K562 (cell line): ENCODE measurements at regions not wholly inside any gene's neighbourhood (a gene's known extent, or its start where the extent isn't known, plus 50 kb on each side); places are given as distances from the start of the nearest gene placed in this dataset.

Experiments
- ATAC-seq: fragments of 200-7000 bp; cut with Tn5 transposase; 3 replicates; pipeline ENCODE4 v1.9.1; 2020; ENCODE audit warnings: moderate library complexity
- BruUV-seq: library from RNA; stranded (reverse); fragments of 400-500 nt; replicated peaks from 2 replicates; lab custom pipeline; 2021; lab: Mats Ljungman, UMichigan
- CTCF ChIA-PET: fragments of 300-600 bp; formaldehyde crosslinking; extraction: SDS; loops from one replicate; lab custom pipeline; 2021; ENCODE audit warnings: low intra/inter-chr PET ratio; lab: Yijun Ruan, JAX
- POLR2A ChIA-PET: fragments of 300-600, 350-650 bp; sonication (Branson Sonifier 250); formaldehyde crosslinking; extraction: SDS; loops from one replicate; lab custom pipeline; 2021; ENCODE audit warnings: antibody characterized with exemption, inconsistent platforms; lab: Yijun Ruan, JAX
- DNase-seq, 4 experiments: peaks; one replicate each; pipeline versions ENCODE4 v3.0.0 to v3.0.0-alpha.2; 2011 to 2018; ENCODE audit warnings: low spot score in 3 of 4, mixed read lengths in 3 of 4; ENCODE audit errors: extremely low read depth in 1 of 4
- FAIRE-seq: peaks from 2 replicates; lab custom pipeline; 2011; peaks lifted over from hg19 to GRCh38; lab: Jason Lieb, UNC
- H2AFZ ChIP-seq: 2 replicates; pipeline ENCODE4 v1.6.0; 2011; ENCODE audit warnings: low read depth, low read length, control low read depth, inconsistent platforms
- H3K27ac ChIP-seq: fragments of 200-600 bp; 3 replicates; pipeline ENCODE4 v1.8.0; 2011; ENCODE audit warnings: low read depth, mild to moderate bottlenecking, control low read depth, inconsistent platforms, low read length, moderate library complexity, mixed read lengths; ENCODE audit errors: extremely low read depth
- H3K27me3 ChIP-seq, 2 experiments: fragments of 300-600 bp in 1 of 2; 2 replicates in 1 of 2; 3 replicates in 1 of 2; pipeline versions ENCODE4 v1.6.0 to v1.8.0; 2011; ENCODE audit warnings: inconsistent platforms in 2 of 2, low read length in 2 of 2, mild to moderate bottlenecking in 1 of 2, mixed read lengths in 1 of 2, moderate library complexity in 1 of 2; ENCODE audit not compliant: control insufficient read depth in 2 of 2, insufficient read depth in 2 of 2
- H3K36me3 ChIP-seq: fragments of 300-600 bp; 3 replicates; pipeline ENCODE4 v1.8.0; 2011; ENCODE audit warnings: mild to moderate bottlenecking, low read length, inconsistent platforms; ENCODE audit not compliant: control insufficient read depth, insufficient read depth
- H3K4me1 ChIP-seq, 2 experiments: fragments of 200-600 bp in 1 of 2; replicated peaks in 1 of 2; 2 replicates in 1 of 2; 3 replicates in 1 of 2; pipeline versions ENCODE4 v1.5.1 to v1.8.0; 2011; ENCODE audit warnings: inconsistent platforms in 2 of 2, low read length in 2 of 2, mild to moderate bottlenecking in 1 of 2, mixed read lengths in 1 of 2, moderate library complexity in 1 of 2; ENCODE audit not compliant: control insufficient read depth in 2 of 2, insufficient read depth in 2 of 2
- H3K4me2 ChIP-seq: 2 replicates; pipeline ENCODE4 v1.6.1; 2011; ENCODE audit warnings: low read length, control low read depth, inconsistent platforms, mixed read lengths; ENCODE audit not compliant: insufficient read depth
- H3K4me3 ChIP-seq: fragments of 200-600 bp; sonication (generic), shearing (Covaris generic); 2 replicates; pipeline ENCODE4 v1.5.1; 2016; ENCODE audit warnings: control low read depth, inconsistent platforms
- H3K79me2 ChIP-seq: fragments of 200-600 bp; 3 replicates; pipeline ENCODE4 v1.8.0; 2011; ENCODE audit warnings: low read length, inconsistent platforms; ENCODE audit not compliant: control insufficient read depth, insufficient read depth
- H3K9ac ChIP-seq, 2 experiments: 2 replicates each; pipeline versions ENCODE4 v1.6.0 to v1.6.1; 2011; ENCODE audit warnings: low read depth in 2 of 2, low read length in 2 of 2, control low read depth in 1 of 2, inconsistent platforms in 1 of 2, mild to moderate bottlenecking in 1 of 2, mixed read lengths in 1 of 2; ENCODE audit not compliant: insufficient read depth in 1 of 2
- H3K9me1 ChIP-seq: one replicate; pipeline ENCODE4 v1.6.0; 2011; ENCODE audit warnings: inconsistent platforms, mild to moderate bottlenecking, low read length, moderate library complexity; ENCODE audit not compliant: control insufficient read depth, insufficient read depth
- H3K9me3 ChIP-seq: replicated peaks from 2 replicates; pipeline ENCODE4 v1.5.1; 2011; ENCODE audit warnings: low read depth, low read length, inconsistent platforms; ENCODE audit not compliant: control insufficient read depth, insufficient read depth
- H4K20me1 ChIP-seq: replicated peaks from 2 replicates; pipeline ENCODE4 v1.6.1; 2011; ENCODE audit warnings: low read length, inconsistent platforms, mixed read lengths; ENCODE audit not compliant: control insufficient read depth, insufficient read depth
- ATF3 ChIP-seq, 2 experiments: fragments of 450-650 bp in 1 of 2; sonication (generic) in 1 of 2; formaldehyde crosslinking in 1 of 2; IDR thresholded peaks in 1 of 2; conservative IDR thresholded peaks in 1 of 2; 2 replicates each; pipeline versions ENCODE4 v1.6.1 to v1.8.1; 2016 to 2023; ENCODE audit warnings: mild to moderate bottlenecking in 2 of 2, moderate library complexity in 2 of 2, inconsistent platforms in 1 of 2, missing genetic modification reagents in 1 of 2
- CBX1 ChIP-seq: sonication (generic); IDR thresholded peaks from 2 replicates; pipeline ENCODE4 v1.6.1; 2016; ENCODE audit warnings: antibody characterized with exemption, low read depth, mild to moderate bottlenecking
- DPF2 ChIP-seq: fragments of 450-650 bp; IDR thresholded peaks from 2 replicates; pipeline ENCODE4 v1.6.1; 2016
- ID3 ChIP-seq, 2 experiments: fragments of 250-450 bp in 1 of 2; fragments of 450-650 bp in 1 of 2; sonication (Bioruptor Pico) in 1 of 2; IDR thresholded peaks; 2 replicates each; pipeline versions ENCODE4 v1.6.1 to v1.8.0; 2016 to 2021; ENCODE audit warnings: mild to moderate bottlenecking in 2 of 2, moderate library complexity in 2 of 2, missing compliant biosample characterization in 1 of 2, missing genetic modification characterization in 1 of 2
- PCBP1 ChIP-seq: fragments of 200-400 bp; formaldehyde crosslinking; IDR thresholded peaks from 2 replicates; pipeline ENCODE4 v1.6.1; 2018; ENCODE audit warnings: mild to moderate bottlenecking, low read depth, low read length; ENCODE audit not compliant: poor library complexity, severe bottlenecking
- SP2 ChIP-seq: IDR thresholded peaks from 2 replicates; pipeline ENCODE4 v1.6.1; 2011; ENCODE audit warnings: mild to moderate bottlenecking, low read depth, low read length, moderate library complexity; ENCODE audit not compliant: poor library complexity, severe bottlenecking; ENCODE audit errors: extremely low read depth
- TARDBP ChIP-seq: fragments of 450-650 bp; IDR thresholded peaks from 2 replicates; pipeline ENCODE4 v1.6.1; 2016
- TFAM ChIP-seq: fragments of 250-450 bp; sonication (Bioruptor Pico); conservative IDR thresholded peaks from 2 replicates; pipeline ENCODE4 v1.5.0; 2021; ENCODE audit warnings: mild to moderate bottlenecking, moderate library complexity
- THRA ChIP-seq: fragments of 450-650 bp; IDR thresholded peaks from 2 replicates; pipeline ENCODE4 v1.6.1; 2017; ENCODE audit warnings: mild to moderate bottlenecking, moderate library complexity
- ZNF134 ChIP-seq: fragments of 250-450 bp; sonication (Bioruptor Pico); conservative IDR thresholded peaks from 2 replicates; pipeline ENCODE4 v1.4.0; 2020
- WGBS: fragments of 100-300 bp; shearing (Covaris generic); methylation state at CpG from one replicate; pipeline ENCODE4 v1.1.6; 2016; ENCODE audit warnings: low coverage, mixed read lengths; ENCODE audit not compliant: insufficient coverage; ENCODE audit errors: missing lambda C conversion rate; 5-methylcytosine and 5-hydroxymethylcytosine counted together
- in situ Hi-C: fragments of 300-500 bp; cut with MboI; formaldehyde crosslinking; loops from 4 replicates; pipeline ENCODE4 v1.15.0; 2018; ENCODE audit warnings: inconsistent platforms, mixed read lengths
- intact Hi-C: fragments of 100-400 bp; cut with micrococcal nuclease; formaldehyde crosslinking; loops from 2 replicates; pipeline ENCODE4 v1.14.2; 2022

GRCh38 chr12:104863296-104863948, 94.7 kb downstream of the SLC41A2 start:
- POLR2A ChIA-PET = no interaction called here
- H3K4me3 ChIP-seq = no peak overlapping the region
- H3K9me3 ChIP-seq = no peaks in the 10 kb centered on the region
- H3K9ac ChIP-seq = no peak overlapping the region
- intact Hi-C loops = loop anchor here (5.0 kb wide), 1 partner anchor 89 kb away; no protein-coding TSS in a partner anchor
- no peaks in the 10 kb centered on the region for H3K4me1 ChIP-seq
- no peaks in the 10 kb centered on the region for H3K36me3 ChIP-seq
- no peak for DNase-seq
- WGBS = 18% methylated on average over 5 of the region's 5 CpGs
- FAIRE-seq = no peak
- H3K27me3 ChIP-seq = no peaks in the 10 kb centered on the region
- no TSS peak for BruUV-seq
- no peak overlapping the region for H3K27ac ChIP-seq
- no peak for ATAC-seq
- no peak overlapping the region for H3K4me2 ChIP-seq
- no peaks in the 10 kb centered on the region for H3K9me1 ChIP-seq
- CTCF ChIA-PET = no interaction called here
- H3K79me2 ChIP-seq = no peaks in the 10 kb centered on the region
- in situ Hi-C loops = no loop called here
- no peak overlapping the region for H2AFZ ChIP-seq
- no peaks in the 10 kb centered on the region for H4K20me1 ChIP-seq
- no peak for TF ChIP-seq DPF2
- no peak for TF ChIP-seq TARDBP
- no peak for TF ChIP-seq SP2
- no peak for TF ChIP-seq ID3 (CRISPR knock-in tag; IDR thresholded peaks at IDR 0.05)
- no peak for TF ChIP-seq ID3 (tag; IDR thresholded peaks at IDR 0.05)
- TF ChIP-seq PCBP1 = no peak
- no peak for TF ChIP-seq THRA
- no peak for TF ChIP-seq TFAM (CRISPR knock-in tag)
- TF ChIP-seq CBX1 = no peak
- no peak for TF ChIP-seq ATF3 (IDR thresholded peaks at IDR 0.05)
- TF ChIP-seq ATF3 (CRISPR knock-in tag; conservative IDR thresholded peaks at IDR 0.05) = no peak
- no peak for TF ChIP-seq ZNF134 (CRISPR knock-in tag)
